Esophagus squamous epithelium (tissue), 4 donors: ENCODE measurements at regions not wholly inside any gene's neighbourhood (a gene's known extent, or its start where the extent isn't known, plus 50 kb on each side); places are given as distances from the start of the nearest gene placed in this dataset.

Source experiments
- CTCF ChIP-seq, 6 experiments: fragments of 450-650 bp in 4 of 6; fragments of 200-600 bp in 2 of 6; sonication (generic) in 2 of 6; IDR thresholded peaks; one replicate each; pipeline ENCODE4 v1.5.1; 2016 to 2019; ENCODE audit warnings: antibody characterized with exemption in 6 of 6, mild to moderate bottlenecking in 4 of 6, moderate library complexity in 4 of 6
- POLR2A ChIP-seq, 4 donors: fragments of 450-650 bp; IDR thresholded peaks; one replicate each; pipeline ENCODE4 v1.6.1; 2017; ENCODE audit warnings: antibody characterized with exemption in 4 of 4, mild to moderate bottlenecking in 4 of 4, moderate library complexity in 3 of 4

GRCh38 chr9:115220319-115221005 lies 102.5 kb upstream of the TNC start:
- TF ChIP-seq POLR2A (IDR thresholded peaks at IDR 0.05) (no peak), CTCF (IDR thresholded peaks at IDR 0.05) (no peak)
